K562 (cell line): ENCODE measurements at regions not wholly inside any gene's neighbourhood (a gene's known extent, or its start where the extent isn't known, plus 50 kb on each side); places are given as distances from the start of the nearest gene placed in this dataset.

ENCODE experiments used
- ATAC-seq: fragments of 200-7000 bp; cut with Tn5 transposase; 3 replicates; pipeline ENCODE4 v1.9.1; 2020; ENCODE audit warnings: moderate library complexity
- BruUV-seq: library from RNA; stranded (reverse); fragments of 400-500 nt; replicated peaks from 2 replicates; lab custom pipeline; 2021; lab: Mats Ljungman, UMichigan
- CTCF ChIA-PET: fragments of 300-600 bp; formaldehyde crosslinking; extraction: SDS; loops from one replicate; lab custom pipeline; 2021; ENCODE audit warnings: low intra/inter-chr PET ratio; lab: Yijun Ruan, JAX
- POLR2A ChIA-PET: fragments of 300-600, 350-650 bp; sonication (Branson Sonifier 250); formaldehyde crosslinking; extraction: SDS; loops from one replicate; lab custom pipeline; 2021; ENCODE audit warnings: antibody characterized with exemption, inconsistent platforms; lab: Yijun Ruan, JAX
- DNase-seq, 4 experiments: peaks; one replicate each; pipeline versions ENCODE4 v3.0.0 to v3.0.0-alpha.2; 2011 to 2018; ENCODE audit warnings: low spot score in 3 of 4, mixed read lengths in 3 of 4; ENCODE audit errors: extremely low read depth in 1 of 4
- FAIRE-seq: peaks from 2 replicates; lab custom pipeline; 2011; peaks lifted over from hg19 to GRCh38; lab: Jason Lieb, UNC
- H2AFZ ChIP-seq: 2 replicates; pipeline ENCODE4 v1.6.0; 2011; ENCODE audit warnings: low read depth, low read length, control low read depth, inconsistent platforms
- H3K27ac ChIP-seq: fragments of 200-600 bp; 3 replicates; pipeline ENCODE4 v1.8.0; 2011; ENCODE audit warnings: low read depth, mild to moderate bottlenecking, control low read depth, inconsistent platforms, low read length, moderate library complexity, mixed read lengths; ENCODE audit errors: extremely low read depth
- H3K27me3 ChIP-seq, 2 experiments: fragments of 300-600 bp in 1 of 2; 2 replicates in 1 of 2; 3 replicates in 1 of 2; pipeline versions ENCODE4 v1.6.0 to v1.8.0; 2011; ENCODE audit warnings: inconsistent platforms in 2 of 2, low read length in 2 of 2, mild to moderate bottlenecking in 1 of 2, mixed read lengths in 1 of 2, moderate library complexity in 1 of 2; ENCODE audit not compliant: control insufficient read depth in 2 of 2, insufficient read depth in 2 of 2
- H3K36me3 ChIP-seq: fragments of 300-600 bp; 3 replicates; pipeline ENCODE4 v1.8.0; 2011; ENCODE audit warnings: mild to moderate bottlenecking, low read length, inconsistent platforms; ENCODE audit not compliant: control insufficient read depth, insufficient read depth
- H3K4me1 ChIP-seq, 2 experiments: fragments of 200-600 bp in 1 of 2; replicated peaks in 1 of 2; 2 replicates in 1 of 2; 3 replicates in 1 of 2; pipeline versions ENCODE4 v1.5.1 to v1.8.0; 2011; ENCODE audit warnings: inconsistent platforms in 2 of 2, low read length in 2 of 2, mild to moderate bottlenecking in 1 of 2, mixed read lengths in 1 of 2, moderate library complexity in 1 of 2; ENCODE audit not compliant: control insufficient read depth in 2 of 2, insufficient read depth in 2 of 2
- H3K4me2 ChIP-seq: 2 replicates; pipeline ENCODE4 v1.6.1; 2011; ENCODE audit warnings: low read length, control low read depth, inconsistent platforms, mixed read lengths; ENCODE audit not compliant: insufficient read depth
- H3K4me3 ChIP-seq: fragments of 200-600 bp; sonication (generic), shearing (Covaris generic); 2 replicates; pipeline ENCODE4 v1.5.1; 2016; ENCODE audit warnings: control low read depth, inconsistent platforms
- H3K79me2 ChIP-seq: fragments of 200-600 bp; 3 replicates; pipeline ENCODE4 v1.8.0; 2011; ENCODE audit warnings: low read length, inconsistent platforms; ENCODE audit not compliant: control insufficient read depth, insufficient read depth
- H3K9ac ChIP-seq, 2 experiments: 2 replicates each; pipeline versions ENCODE4 v1.6.0 to v1.6.1; 2011; ENCODE audit warnings: low read depth in 2 of 2, low read length in 2 of 2, control low read depth in 1 of 2, inconsistent platforms in 1 of 2, mild to moderate bottlenecking in 1 of 2, mixed read lengths in 1 of 2; ENCODE audit not compliant: insufficient read depth in 1 of 2
- H3K9me1 ChIP-seq: one replicate; pipeline ENCODE4 v1.6.0; 2011; ENCODE audit warnings: inconsistent platforms, mild to moderate bottlenecking, low read length, moderate library complexity; ENCODE audit not compliant: control insufficient read depth, insufficient read depth
- H3K9me3 ChIP-seq: replicated peaks from 2 replicates; pipeline ENCODE4 v1.5.1; 2011; ENCODE audit warnings: low read depth, low read length, inconsistent platforms; ENCODE audit not compliant: control insufficient read depth, insufficient read depth
- H4K20me1 ChIP-seq: replicated peaks from 2 replicates; pipeline ENCODE4 v1.6.1; 2011; ENCODE audit warnings: low read length, inconsistent platforms, mixed read lengths; ENCODE audit not compliant: control insufficient read depth, insufficient read depth
- EP400 ChIP-seq: fragments of 450-650 bp; IDR thresholded peaks from 2 replicates; pipeline ENCODE4 v1.6.1; 2017; ENCODE audit warnings: antibody characterized with exemption, mild to moderate bottlenecking, moderate library complexity
- MGA ChIP-seq: fragments of 450-650 bp; IDR thresholded peaks from 2 replicates; pipeline ENCODE4 v1.6.1; 2016; ENCODE audit warnings: mild to moderate bottlenecking, moderate library complexity
- MLX ChIP-seq, 2 experiments: fragments of 450-650 bp in 1 of 2; sonication (generic) in 1 of 2; formaldehyde crosslinking; conservative IDR thresholded peaks; 2 replicates each; pipeline versions ENCODE4 v1.4.0 to v1.8.1; 2020 to 2022; ENCODE audit warnings: mild to moderate bottlenecking in 1 of 2, missing genetic modification reagents in 1 of 2
- SREBF1 ChIP-seq: fragments of 150-350 bp; IDR thresholded peaks from 2 replicates; pipeline ENCODE4 v1.6.1; 2014; ENCODE audit warnings: antibody characterized with exemption, low read depth, low read length, borderline replicate concordance
- TFAP4 ChIP-seq: sonication (generic); formaldehyde crosslinking; IDR thresholded peaks from 2 replicates; pipeline ENCODE4 v1.8.0; 2022; ENCODE audit warnings: missing genetic modification reagents, mild to moderate bottlenecking, moderate library complexity, borderline replicate concordance
- THRB ChIP-seq: fragments of 450-650 bp; formaldehyde crosslinking; conservative IDR thresholded peaks from 2 replicates; pipeline ENCODE4 v1.4.0; 2022; ENCODE audit warnings: mild to moderate bottlenecking, missing genetic modification characterization
- XRCC3 ChIP-seq: fragments of 450-650 bp; IDR thresholded peaks from 2 replicates; pipeline ENCODE4 v1.6.1; 2017; ENCODE audit warnings: mild to moderate bottlenecking, moderate library complexity
- ZNF253 ChIP-seq: fragments of 250-450 bp; sonication (Bioruptor Pico); conservative IDR thresholded peaks from 2 replicates; pipeline ENCODE4 v1.6.1; 2021; ENCODE audit warnings: mild to moderate bottlenecking
- ZNF766 ChIP-seq: fragments of 200-800 bp; sonication (Bioruptor generic); conservative IDR thresholded peaks from 2 replicates; pipeline ENCODE4 v1.6.1; 2016; ENCODE audit warnings: missing genetic modification characterization, missing compliant biosample characterization
- WGBS: fragments of 100-300 bp; shearing (Covaris generic); methylation state at CpG from one replicate; pipeline ENCODE4 v1.1.6; 2016; ENCODE audit warnings: low coverage, mixed read lengths; ENCODE audit not compliant: insufficient coverage; ENCODE audit errors: missing lambda C conversion rate; 5-methylcytosine and 5-hydroxymethylcytosine counted together
- in situ Hi-C: fragments of 300-500 bp; cut with MboI; formaldehyde crosslinking; loops from 4 replicates; pipeline ENCODE4 v1.15.0; 2018; ENCODE audit warnings: inconsistent platforms, mixed read lengths
- intact Hi-C: fragments of 100-400 bp; cut with micrococcal nuclease; formaldehyde crosslinking; loops from 2 replicates; pipeline ENCODE4 v1.14.2; 2022

- 0% methylated on average over 3 of the region's 3 CpGs for WGBS
- no peaks in the 10 kb centered on the region for H3K9me3 ChIP-seq
- ATAC-seq (no peak), FAIRE-seq (no peak), DNase-seq (no peak)
- no peak overlapping the region for H3K27ac ChIP-seq
- in situ Hi-C loops, result no loop called here
- no peaks in the 10 kb centered on the region for H3K79me2 ChIP-seq
- H3K36me3 ChIP-seq, result no peaks in the 10 kb centered on the region
- no peak overlapping the region for H3K4me3 ChIP-seq
- intact Hi-C loops, result no loop called here
- BruUV-seq, result no TSS peak
- ChIA-PET CTCF (no interaction called here), POLR2A (no interaction called here)
- H3K9me1 ChIP-seq, result no peaks in the 10 kb centered on the region
- H3K4me1 ChIP-seq, result no peaks in the 10 kb centered on the region
- H2AFZ ChIP-seq, result no peak overlapping the region
- H3K4me2 ChIP-seq, result no peak overlapping the region
- H4K20me1 ChIP-seq, result no peaks in the 10 kb centered on the region
- H3K9ac ChIP-seq, result no peak overlapping the region
- peaks cover 0 to 4% of the 10 kb centered on the region in 2 experiments; a peak in 1 of 5 replicates for H3K27me3 ChIP-seq
- no peak for TF ChIP-seq ZNF253
- TF ChIP-seq MGA, result no peak
- TF ChIP-seq SREBF1, result no peak
- no peak for TF ChIP-seq TFAP4
- no peak for TF ChIP-seq ZNF766
- TF ChIP-seq XRCC3, result no peak
- no peak for TF ChIP-seq THRB (CRISPR knock-in tag)
- TF ChIP-seq MLX (CRISPR knock-in tag; conservative IDR thresholded peaks at IDR 0.05), result no peak
- no peak for TF ChIP-seq EP400
Observed at GRCh38 chr16:74199842-74200124, 96.8 kb upstream of the PSMD7 start.
